Panc1 (cell line): ENCODE measurements at regions not wholly inside any gene's neighbourhood (a gene's known extent, or its start where the extent isn't known, plus 50 kb on each side); places are given as distances from the start of the nearest gene placed in this dataset.

Experiments used
- POLR2AphosphoS5 ChIP-seq: IDR thresholded peaks from 2 replicates; pipeline ENCODE4 v1.6.1; 2012; ENCODE audit warnings: mild to moderate bottlenecking, low read depth, low read length, moderate library complexity
- TCF7L2 ChIP-seq: IDR thresholded peaks from 2 replicates; pipeline ENCODE4 v1.6.1; 2011; ENCODE audit warnings: mild to moderate bottlenecking, low read depth, low read length, inconsistent platforms
- TF ChIP-seq, protein P1 (sequence below): fragments of 450-650 bp; IDR thresholded peaks from 2 replicates; pipeline ENCODE4 v1.5.1; 2017; ENCODE audit warnings: mild to moderate bottlenecking
- TF ChIP-seq, protein P2 (sequence below), 2 experiments: IDR thresholded peaks; 2 replicates each; pipeline ENCODE4 v1.6.1; 2011 to 2012; ENCODE audit warnings: low read depth in 2 of 2, control low read depth in 1 of 2, low read length in 1 of 2, mild to moderate bottlenecking in 1 of 2, moderate library complexity in 1 of 2; ENCODE audit not compliant: insufficient read depth in 1 of 2

DNA sequence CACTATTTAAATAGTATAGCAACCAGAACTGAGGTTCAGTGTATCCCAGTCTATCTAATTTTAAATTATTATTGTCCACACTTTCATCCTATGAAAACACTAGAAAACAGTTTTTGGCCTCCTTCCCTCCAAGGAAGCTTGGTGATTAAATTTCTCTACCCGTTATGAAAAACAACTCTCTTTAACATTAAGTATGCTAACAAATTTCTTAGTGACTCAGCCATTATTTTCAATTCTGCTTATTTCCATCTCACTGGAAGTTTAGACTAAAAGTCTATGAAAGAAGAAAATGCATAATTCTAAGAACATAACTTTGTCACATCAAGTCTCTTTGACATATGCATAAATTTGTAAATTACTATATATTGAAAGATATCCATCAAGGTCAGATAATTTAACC, 185.2 kb downstream of the NSUN3 start:
- TF ChIP-seq, protein P1, sequence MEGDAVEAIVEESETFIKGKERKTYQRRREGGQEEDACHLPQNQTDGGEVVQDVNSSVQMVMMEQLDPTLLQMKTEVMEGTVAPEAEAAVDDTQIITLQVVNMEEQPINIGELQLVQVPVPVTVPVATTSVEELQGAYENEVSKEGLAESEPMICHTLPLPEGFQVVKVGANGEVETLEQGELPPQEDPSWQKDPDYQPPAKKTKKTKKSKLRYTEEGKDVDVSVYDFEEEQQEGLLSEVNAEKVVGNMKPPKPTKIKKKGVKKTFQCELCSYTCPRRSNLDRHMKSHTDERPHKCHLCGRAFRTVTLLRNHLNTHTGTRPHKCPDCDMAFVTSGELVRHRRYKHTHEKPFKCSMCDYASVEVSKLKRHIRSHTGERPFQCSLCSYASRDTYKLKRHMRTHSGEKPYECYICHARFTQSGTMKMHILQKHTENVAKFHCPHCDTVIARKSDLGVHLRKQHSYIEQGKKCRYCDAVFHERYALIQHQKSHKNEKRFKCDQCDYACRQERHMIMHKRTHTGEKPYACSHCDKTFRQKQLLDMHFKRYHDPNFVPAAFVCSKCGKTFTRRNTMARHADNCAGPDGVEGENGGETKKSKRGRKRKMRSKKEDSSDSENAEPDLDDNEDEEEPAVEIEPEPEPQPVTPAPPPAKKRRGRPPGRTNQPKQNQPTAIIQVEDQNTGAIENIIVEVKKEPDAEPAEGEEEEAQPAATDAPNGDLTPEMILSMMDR = no peak
- TF ChIP-seq, protein P2, sequence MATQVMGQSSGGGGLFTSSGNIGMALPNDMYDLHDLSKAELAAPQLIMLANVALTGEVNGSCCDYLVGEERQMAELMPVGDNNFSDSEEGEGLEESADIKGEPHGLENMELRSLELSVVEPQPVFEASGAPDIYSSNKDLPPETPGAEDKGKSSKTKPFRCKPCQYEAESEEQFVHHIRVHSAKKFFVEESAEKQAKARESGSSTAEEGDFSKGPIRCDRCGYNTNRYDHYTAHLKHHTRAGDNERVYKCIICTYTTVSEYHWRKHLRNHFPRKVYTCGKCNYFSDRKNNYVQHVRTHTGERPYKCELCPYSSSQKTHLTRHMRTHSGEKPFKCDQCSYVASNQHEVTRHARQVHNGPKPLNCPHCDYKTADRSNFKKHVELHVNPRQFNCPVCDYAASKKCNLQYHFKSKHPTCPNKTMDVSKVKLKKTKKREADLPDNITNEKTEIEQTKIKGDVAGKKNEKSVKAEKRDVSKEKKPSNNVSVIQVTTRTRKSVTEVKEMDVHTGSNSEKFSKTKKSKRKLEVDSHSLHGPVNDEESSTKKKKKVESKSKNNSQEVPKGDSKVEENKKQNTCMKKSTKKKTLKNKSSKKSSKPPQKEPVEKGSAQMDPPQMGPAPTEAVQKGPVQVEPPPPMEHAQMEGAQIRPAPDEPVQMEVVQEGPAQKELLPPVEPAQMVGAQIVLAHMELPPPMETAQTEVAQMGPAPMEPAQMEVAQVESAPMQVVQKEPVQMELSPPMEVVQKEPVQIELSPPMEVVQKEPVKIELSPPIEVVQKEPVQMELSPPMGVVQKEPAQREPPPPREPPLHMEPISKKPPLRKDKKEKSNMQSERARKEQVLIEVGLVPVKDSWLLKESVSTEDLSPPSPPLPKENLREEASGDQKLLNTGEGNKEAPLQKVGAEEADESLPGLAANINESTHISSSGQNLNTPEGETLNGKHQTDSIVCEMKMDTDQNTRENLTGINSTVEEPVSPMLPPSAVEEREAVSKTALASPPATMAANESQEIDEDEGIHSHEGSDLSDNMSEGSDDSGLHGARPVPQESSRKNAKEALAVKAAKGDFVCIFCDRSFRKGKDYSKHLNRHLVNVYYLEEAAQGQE (IDR thresholded peaks at IDR 0.05; ENCODE audit: insufficient read depth in 1 of 2, low read depth in 2 of 2, low read length in 1 of 2) = no peak
- no peak for TF ChIP-seq TCF7L2
- no peak for TF ChIP-seq POLR2AphosphoS5
